HepG2 (cell line): ENCODE measurements at regions not wholly inside any gene's neighbourhood (a gene's known extent, or its start where the extent isn't known, plus 50 kb on each side); places are given as distances from the start of the nearest gene placed in this dataset.

Source experiments
- ATAC-seq: fragments of 200-7000 bp; cut with Tn5 transposase; 3 replicates; pipeline ENCODE4 v1.9.1; 2020; ENCODE audit warnings: mild to moderate bottlenecking, moderate library complexity
- BruUV-seq: library from RNA; stranded (reverse); fragments of 400-500 nt; replicated peaks from 2 replicates; lab custom pipeline; 2021; lab: Mats Ljungman, UMichigan
- CTCF ChIA-PET: fragments of 300-600 bp; formaldehyde crosslinking; extraction: SDS; loops from one replicate; lab custom pipeline; 2021; ENCODE audit warnings: low total read pairs, inconsistent platforms, low intra/inter-chr PET ratio; lab: Yijun Ruan, JAX
- POLR2A ChIA-PET: fragments of 350-600 bp; sonication (Branson Sonifier 250); formaldehyde crosslinking; loops from one replicate; lab custom pipeline; 2020; ENCODE audit warnings: antibody characterized with exemption, inconsistent platforms; lab: Yijun Ruan, JAX
- DNase-seq: peaks from one replicate; pipeline ENCODE4 v3.0.0-alpha.2; 2015; ENCODE audit warnings: low spot score
- FAIRE-seq: peaks from 3 replicates; lab custom pipeline; 2011; peaks lifted over from hg19 to GRCh38; lab: Jason Lieb, UNC
- H2AFZ ChIP-seq: one replicate; pipeline ENCODE4 v1.6.1; 2011; ENCODE audit warnings: low read length, inconsistent platforms
- H3K27ac ChIP-seq: fragments of 300-600 bp; 3 replicates; pipeline ENCODE4 v1.8.0; 2011; ENCODE audit warnings: mixed run types, mild to moderate bottlenecking, mixed read lengths, low read length, inconsistent platforms; ENCODE audit not compliant: insufficient read depth; ENCODE audit errors: extremely low read length
- H3K27me3 ChIP-seq, 2 experiments: fragments of 200-600 bp in 1 of 2; 2 replicates in 1 of 2; 3 replicates in 1 of 2; pipeline versions ENCODE4 v1.6.0 to v1.8.0; 2011; ENCODE audit warnings: low read length in 2 of 2, mild to moderate bottlenecking in 2 of 2, moderate library complexity in 2 of 2, inconsistent platforms in 1 of 2; ENCODE audit not compliant: insufficient read depth in 2 of 2, control insufficient read depth in 1 of 2
- H3K36me3 ChIP-seq, 2 experiments: fragments of 200-600 bp in 1 of 2; replicated peaks in 1 of 2; 2 replicates in 1 of 2; 3 replicates in 1 of 2; pipeline versions ENCODE4 v1.5.1 to v1.8.0; 2011; ENCODE audit warnings: low read length in 2 of 2, inconsistent platforms in 1 of 2; ENCODE audit not compliant: insufficient read depth in 2 of 2, control insufficient read depth in 1 of 2
- H3K4me1 ChIP-seq: 2 replicates; pipeline ENCODE4 v1.5.1; 2012; ENCODE audit warnings: low read length, inconsistent platforms; ENCODE audit not compliant: insufficient read depth
- H3K4me2 ChIP-seq: 2 replicates; pipeline ENCODE4 v1.6.0; 2011; ENCODE audit warnings: low read depth, low read length, inconsistent platforms
- H3K4me3 ChIP-seq, 3 experiments: fragments of 200-600 bp in 1 of 3; sonication (generic), shearing (Covaris generic) in 1 of 3; replicated peaks in 1 of 3; 2 replicates each; pipeline ENCODE4 v1.5.1; 2011 to 2016; ENCODE audit warnings: low read length in 3 of 3, inconsistent platforms in 2 of 3, low read depth in 2 of 3, mild to moderate bottlenecking in 2 of 3, control low read depth in 1 of 3, mixed read lengths in 1 of 3; ENCODE audit not compliant: insufficient read depth in 1 of 3
- H3K79me2 ChIP-seq: one replicate; pipeline ENCODE4 v1.6.1; 2011; ENCODE audit warnings: low read length, inconsistent platforms; ENCODE audit not compliant: insufficient read depth
- H3K9ac ChIP-seq: 2 replicates; pipeline ENCODE4 v1.6.0; 2011; ENCODE audit warnings: mild to moderate bottlenecking, low read depth, low read length, inconsistent platforms; ENCODE audit not compliant: insufficient read depth
- H3K9me3 ChIP-seq: 2 replicates; pipeline ENCODE4 v1.5.1; 2012; ENCODE audit warnings: mild to moderate bottlenecking, low read length
- H4K20me1 ChIP-seq: 2 replicates; pipeline ENCODE4 v1.6.0; 2011; ENCODE audit warnings: inconsistent platforms, mild to moderate bottlenecking, low read length, moderate library complexity; ENCODE audit not compliant: insufficient read depth
- ARNTL ChIP-seq: sonication (generic); formaldehyde crosslinking; IDR thresholded peaks from 2 replicates; pipeline ENCODE4 v1.4.0; 2020; ENCODE audit warnings: mild to moderate bottlenecking, missing genetic modification reagents
- CCDC6 ChIP-seq: sonication (generic); formaldehyde crosslinking; IDR thresholded peaks from 2 replicates; pipeline ENCODE4 v1.8.1; 2022; ENCODE audit warnings: mild to moderate bottlenecking, missing genetic modification reagents, moderate library complexity
- CTCF ChIP-seq: sonication (generic); formaldehyde crosslinking; IDR thresholded peaks from 2 replicates; pipeline ENCODE4 v1.5.0; 2020; ENCODE audit warnings: mild to moderate bottlenecking, missing genetic modification reagents, moderate library complexity
- HOXA9 ChIP-seq: sonication (generic); formaldehyde crosslinking; IDR thresholded peaks from 2 replicates; pipeline ENCODE4 v1.8.1; 2022; ENCODE audit warnings: missing genetic modification reagents, mild to moderate bottlenecking, moderate library complexity, borderline replicate concordance
- KAT2B ChIP-seq: fragments of 150-350 bp; IDR thresholded peaks from 2 replicates; pipeline ENCODE4 v1.6.1; 2014; ENCODE audit warnings: low read depth, low read length, borderline replicate concordance
- MTERF4 ChIP-seq: sonication (generic); formaldehyde crosslinking; IDR thresholded peaks from 2 replicates; pipeline ENCODE4 v1.8.0; 2023; ENCODE audit warnings: mild to moderate bottlenecking, missing genetic modification reagents
- NR0B2 ChIP-seq: sonication (generic); formaldehyde crosslinking; IDR thresholded peaks from 2 replicates; pipeline ENCODE4 v1.4.0; 2020; ENCODE audit warnings: mild to moderate bottlenecking, missing genetic modification reagents
- NR2F2 ChIP-seq: IDR thresholded peaks from 2 replicates; pipeline ENCODE4 v1.6.1; 2012; ENCODE audit warnings: low read depth, inconsistent platforms, borderline replicate concordance
- RAD21 ChIP-seq: fragments of 450-650 bp; formaldehyde crosslinking; IDR thresholded peaks from 2 replicates; pipeline ENCODE4 v1.5.0; 2020; ENCODE audit warnings: mild to moderate bottlenecking
- RORA ChIP-seq: sonication (generic); formaldehyde crosslinking; IDR thresholded peaks from 2 replicates; pipeline ENCODE4 v1.5.0; 2020; ENCODE audit warnings: mild to moderate bottlenecking, missing genetic modification reagents, moderate library complexity
- SOX5 ChIP-seq: IDR thresholded peaks from 2 replicates; pipeline ENCODE4 v1.6.1; 2016; ENCODE audit warnings: borderline replicate concordance
- ZBTB20 ChIP-seq: sonication (generic); formaldehyde crosslinking; IDR thresholded peaks from 2 replicates; pipeline ENCODE4 v1.8.1; 2023; ENCODE audit warnings: missing genetic modification reagents, low read depth, mild to moderate bottlenecking, borderline replicate concordance
- ZNF678 ChIP-seq: sonication (generic); formaldehyde crosslinking; IDR thresholded peaks from 2 replicates; pipeline ENCODE4 v1.4.0; 2020; ENCODE audit warnings: mild to moderate bottlenecking, missing genetic modification reagents
- WGBS: methylation state at CpG from one replicate; pipeline ENCODE4 v1.1.6; 2017; ENCODE audit warnings: low lambda C conversion rate; 5-methylcytosine and 5-hydroxymethylcytosine counted together
- in situ Hi-C: cut with HindIII; loops from 2 replicates; pipeline ENCODE4 v1.10.0; 2017; ENCODE audit warnings: low pct_unique_long_range_greater_than_20kb; ENCODE audit not compliant: extremely low pct_ligation_motif_present
- intact Hi-C: fragments of 100-400 bp; cut with micrococcal nuclease; formaldehyde crosslinking; loops from one replicate; pipeline ENCODE4 v1.10.0; 2022; ENCODE audit not compliant: unreplicated experiment

GRCh38 chr18:68176901-68177300 is 538.0 kb downstream of the TMX3 start:
- H3K27me3 ChIP-seq: no peaks in the 10 kb centered on the region
- H3K79me2 ChIP-seq: no peaks in the 10 kb centered on the region
- FAIRE-seq (no peak), ATAC-seq (no peak), DNase-seq (no peak)
- H3K4me3 ChIP-seq: no peak overlapping the region
- no peaks in the 10 kb centered on the region for H4K20me1 ChIP-seq
- peaks cover 13% of the 10 kb centered on the region; the same call in 1 of the 2 replicates for H3K4me1 ChIP-seq
- no peak for TF ChIP-seq HOXA9 (CRISPR knock-in tag)
- no peak for TF ChIP-seq ZBTB20 (CRISPR knock-in tag)
- no peak for TF ChIP-seq NR2F2
- no peak for TF ChIP-seq ARNTL (CRISPR knock-in tag)
- no peak for TF ChIP-seq KAT2B
- ChIA-PET POLR2A (no interaction called here), CTCF (no interaction called here)
- no peaks in the 10 kb centered on the region for H3K36me3 ChIP-seq
- no TSS peak for BruUV-seq
- intact Hi-C loops: no loop called here
- H3K9ac ChIP-seq: no peak overlapping the region
- in situ Hi-C loops: no loop called here
- no peak overlapping the region for H3K27ac ChIP-seq
- no peak overlapping the region for H3K4me2 ChIP-seq
- no peak overlapping the region for H2AFZ ChIP-seq
- H3K9me3 ChIP-seq: no peaks in the 10 kb centered on the region

GRCh38 chr18:68172842-68173549 is 541.9 kb downstream of the TMX3 start:
- H4K20me1 ChIP-seq: no peaks in the 10 kb centered on the region
- H3K4me3 ChIP-seq: no peak overlapping the region
- TF ChIP-seq ZNF678 (CRISPR knock-in tag) (no peak), CCDC6 (CRISPR knock-in tag) (no peak), CTCF (CRISPR knock-in tag) (peak; percentile 23; the same call in 1 of the 2 replicates), RAD21 (CRISPR knock-in tag) (0 out of 2 replicates have a peak, but pooled peaks have one; percentile 16), SOX5 (CRISPR knock-in tag) (no peak), MTERF4 (CRISPR knock-in tag) (no peak), NR0B2 (CRISPR knock-in tag) (no peak), RORA (CRISPR knock-in tag) (no peak)
- peak overlapping the region; percentile 11 for H2AFZ ChIP-seq
- H3K36me3 ChIP-seq: no peaks in the 10 kb centered on the region
- BruUV-seq: no TSS peak
- CTCF ChIA-PET: no interaction called here
- no peak overlapping the region for H3K9ac ChIP-seq
- intact Hi-C loops (no loop called here), in situ Hi-C loops (no loop called here)
- no peaks in the 10 kb centered on the region for H3K79me2 ChIP-seq
- DNase-seq: peak; percentile 27
- H3K27me3 ChIP-seq: no peaks in the 10 kb centered on the region
- no peak for FAIRE-seq
- peak overlapping the region; percentile 55 for H3K4me2 ChIP-seq
- 46% methylated on average over 12 of the region's 17 CpGs for WGBS
- H3K9me3 ChIP-seq: no peaks in the 10 kb centered on the region
- H3K27ac ChIP-seq: no peak overlapping the region
- H3K4me1 ChIP-seq: peaks cover 3% of the 10 kb centered on the region; the same call in 1 of the 2 replicates
- peak; percentile 87 for ATAC-seq
- POLR2A ChIA-PET: no interaction called here
